ENCODE measurements at regions not wholly inside any gene's neighbourhood (a gene's known extent, or its start where the extent isn't known, plus 50 kb on each side); places are given as distances from the start of the nearest gene placed in this dataset.

DNA sequence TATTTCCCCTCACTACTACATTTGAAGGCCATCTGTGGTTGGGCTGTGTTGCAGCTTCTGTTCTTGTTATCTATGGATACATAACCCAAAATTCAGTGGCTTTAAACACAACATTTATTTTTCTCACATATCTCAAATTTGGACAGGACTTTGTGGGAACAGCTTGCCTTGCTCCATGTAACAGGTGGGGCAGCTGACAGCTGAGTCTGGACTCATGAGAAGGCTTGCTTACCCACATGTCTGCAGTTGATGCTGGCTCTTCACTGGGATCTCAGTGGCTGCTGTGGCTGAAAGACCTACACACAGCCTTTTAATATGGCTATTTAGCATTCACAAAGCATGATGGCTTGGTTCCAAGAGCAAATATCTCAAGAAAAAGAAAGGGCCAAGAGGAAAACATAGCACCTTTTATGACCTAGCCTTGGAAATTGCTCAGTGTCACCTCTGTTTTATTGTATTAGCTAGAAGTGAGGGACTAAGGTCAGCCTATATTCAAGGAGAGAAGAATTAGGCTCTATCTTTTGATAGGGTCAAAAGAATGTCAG is 296.8 kb upstream of the ZNF521 start:
- no peak overlapping the region for H3K4me2 ChIP-seq (ENCODE audit: low read depth, low read length)
- peak overlapping the region; percentile 25 to 81; a peak in 2 of 4 replicates for H4K8ac ChIP-seq (ENCODE audit: low read depth in 2 of 2, low read length in 2 of 2)
- peak overlapping the region; percentile 86 for H2BK20ac ChIP-seq (ENCODE audit: low read depth, low read length)
- ChIA-PET CTCF (interaction anchor here (1.1 to 1.4 kb wide), 2 partner anchors 9 to 33 kb away, joined by 3 read pairs; no protein-coding TSS in a partner anchor), POLR2A (ENCODE audit: unreplicated experiment) (interaction anchor here (0.7 kb wide), 1 partner anchor 9 kb away, joined by 3 read pairs; no protein-coding TSS in a partner anchor)
- H3K56ac ChIP-seq (ENCODE audit: extremely low read depth, insufficient read depth, low read length): no peak overlapping the region
- intact Hi-C loops (cut with micrococcal nuclease) (no loop called here), in situ Hi-C loops (cut with MboI; ENCODE audit: low sequenced_read_pairs) (no loop called here), dilution Hi-C loops (cut with HindIII; ENCODE audit: low sequenced_read_pairs, unreplicated experiment) (no loop called here)
- H3K27me3 ChIP-seq (ENCODE audit: control insufficient read depth, insufficient read depth, low read length): no peaks in the 10 kb centered on the region
- H3K23ac ChIP-seq (ENCODE audit: low read depth, low read length): no peak overlapping the region; the same call in 1 of the 2 replicates
- ATAC-seq (ENCODE audit: low read depth): no peak
- no peak overlapping the region for H2AK9ac ChIP-seq (replicated peaks; ENCODE audit: low read depth, low read length, poor library complexity)
- no peak overlapping the region for H2BK5ac ChIP-seq (ENCODE audit: low read depth, low read length, poor library complexity, severe bottlenecking)
- no peak overlapping the region for H3K9ac ChIP-seq (ENCODE audit: low read depth, low read length)
- peak overlapping the region; percentile 90; the same call in 1 of the 2 replicates for H3K14ac ChIP-seq (replicated peaks; ENCODE audit: low read depth, low read length)
- H3K4me3 ChIP-seq (ENCODE audit: insufficient read depth, low read depth, low read length): no peak overlapping the region
- no peaks in the 10 kb centered on the region for H3K79me1 ChIP-seq (ENCODE audit: low read depth in 1 of 2, low read length in 2 of 2)
- H2AFZ ChIP-seq (replicated peaks; ENCODE audit: low read length, poor library complexity): no peak overlapping the region
- H3K4ac ChIP-seq (ENCODE audit: low read depth, low read length): peak overlapping the region; percentile 77
- peak; percentile 10 for DNase-seq
- H3K27ac ChIP-seq (ENCODE audit: insufficient read depth, low read length): no peak overlapping the region
- peak overlapping the region; percentile 40; the same call in 2 of the 3 replicates for H2BK15ac ChIP-seq (ENCODE audit: low read depth, low read length)
- H3K4me1 ChIP-seq (ENCODE audit: control insufficient read depth, insufficient read depth, low read length): peaks cover 10% of the 10 kb centered on the region
- BruUV-seq (replicated peaks): no TSS peak
- no peaks in the 10 kb centered on the region; the same call in 1 of the 2 replicates for H4K20me1 ChIP-seq (ENCODE audit: insufficient read depth, low read length)
- peaks cover 12% of the 10 kb centered on the region for H3K9me1 ChIP-seq (ENCODE audit: insufficient read depth, low read length)
- TF ChIP-seq POLR2A (IDR thresholded peaks at IDR 0.05; ENCODE audit: low read depth, low read length): no peak
- no peak for TF ChIP-seq BHLHE40 (IDR thresholded peaks at IDR 0.05; ENCODE audit: low read depth, low read length)
- TF ChIP-seq FOS (IDR thresholded peaks at IDR 0.05; ENCODE audit: low read depth, low read length): no peak
- no peak for TF ChIP-seq RAD21 (IDR thresholded peaks at IDR 0.05; ENCODE audit: low read length)
- no peak for TF ChIP-seq RCOR1 (IDR thresholded peaks at IDR 0.05; ENCODE audit: insufficient replicate concordance, low read length)
- TF ChIP-seq NFE2L2 (IDR thresholded peaks at IDR 0.05; ENCODE audit: low read depth, low read length): no peak
- H4K91ac ChIP-seq (ENCODE audit: insufficient read depth, low read depth, low read length): 0 out of 2 replicates have a peak overlapping the region, but pooled peaks have one; percentile 23
- H3K18ac ChIP-seq (ENCODE audit: low read depth, low read length): peak overlapping the region; percentile 46; the same call in 1 of the 2 replicates
- no peaks in the 10 kb centered on the region for H3K36me3 ChIP-seq (ENCODE audit: control insufficient read depth, insufficient read depth, low read length)
- no peak overlapping the region for H4K5ac ChIP-seq (ENCODE audit: low read depth, low read length)
- peak overlapping the region; percentile 95 for H2BK120ac ChIP-seq (ENCODE audit: low read depth, low read length)
- H2AK5ac ChIP-seq (ENCODE audit: low read depth, low read length): 0 out of 2 replicates have a peak overlapping the region, but pooled peaks have one; percentile 47
- H3K9me3 ChIP-seq (ENCODE audit: control insufficient read depth, insufficient read depth, low read length): no peaks in the 10 kb centered on the region

Measured in IMR-90 (cell line).